HG03460 (cell line): ENCODE measurements at regions not wholly inside any gene's neighbourhood (a gene's known extent, or its start where the extent isn't known, plus 50 kb on each side); places are given as distances from the start of the nearest gene placed in this dataset.

Source experiments
- ATAC-seq: cut with Tn5 transposase; IDR thresholded peaks from one replicate; pipeline ENCODE4 v1.9.1; 2021; ENCODE audit not compliant: unreplicated experiment

DNA sequence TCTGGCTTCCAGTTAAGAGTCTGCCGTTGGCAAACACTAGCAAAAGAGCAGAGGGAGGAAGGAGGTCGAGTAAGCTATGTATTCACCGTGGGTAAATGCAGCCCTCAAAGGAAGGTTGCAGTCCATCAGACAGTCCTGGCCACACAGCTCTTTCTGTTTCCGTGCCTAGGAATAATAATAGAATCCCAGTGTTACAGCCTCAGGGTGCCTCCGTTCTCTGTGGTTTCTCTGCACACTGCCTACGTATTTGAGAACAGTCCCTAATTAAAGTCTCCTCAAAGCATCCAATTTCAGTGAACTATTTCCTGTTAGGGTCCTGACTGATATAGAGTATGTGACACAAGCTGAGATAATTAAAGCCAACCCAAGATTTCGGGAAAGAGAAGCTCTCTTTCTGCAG lies 176.7 kb downstream of the GPAM start:
- ATAC-seq = no peak

DNA sequence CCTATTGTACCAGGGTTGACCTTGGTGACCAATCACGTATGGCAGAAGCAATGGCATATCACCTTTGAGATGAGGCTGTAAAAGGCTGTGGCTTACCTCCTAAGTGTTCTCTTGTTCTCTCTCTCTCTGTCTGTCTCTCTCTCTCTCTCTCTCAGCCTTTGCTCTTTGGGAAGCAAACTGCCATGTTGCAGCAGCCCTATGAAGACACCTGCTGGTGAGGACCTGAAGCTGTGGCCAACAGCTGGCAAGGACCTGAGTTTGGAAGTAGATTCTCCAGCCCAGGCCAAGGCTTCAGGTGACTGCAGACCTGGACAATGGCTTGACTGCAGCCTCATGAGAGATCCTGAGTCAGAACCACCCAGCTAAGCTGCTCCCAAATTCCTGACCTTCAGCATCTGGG lies 161.4 kb downstream of the GPAM start:
- ATAC-seq = no peak

GRCh38 chr10:112024079-112024478 lies 159.5 kb downstream of the GPAM start:
- no peak for ATAC-seq

DNA sequence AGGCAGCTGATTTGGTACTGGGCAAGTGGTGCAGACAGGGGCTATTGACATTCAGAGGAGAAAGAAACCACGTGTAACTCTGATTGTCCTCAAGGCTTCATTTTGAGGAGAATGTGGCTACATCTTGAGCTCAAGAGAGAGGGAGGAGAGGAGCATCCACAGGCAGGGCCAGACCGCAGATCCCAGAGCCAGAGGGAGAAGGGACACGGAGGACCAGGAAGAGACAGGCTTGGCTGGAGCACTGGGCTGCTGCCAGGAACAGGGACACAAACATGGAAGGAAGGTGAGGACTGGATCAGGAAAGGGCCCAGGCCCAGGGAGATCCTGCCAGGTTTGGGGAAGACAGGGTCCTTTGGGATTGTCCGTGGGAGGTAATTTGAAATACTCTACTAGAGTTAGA lies 158.3 kb downstream of the GPAM start:
- ATAC-seq = no peak

GRCh38 chr10:112026438-112026837 lies 157.1 kb downstream of the GPAM start:
- no peak for ATAC-seq

DNA sequence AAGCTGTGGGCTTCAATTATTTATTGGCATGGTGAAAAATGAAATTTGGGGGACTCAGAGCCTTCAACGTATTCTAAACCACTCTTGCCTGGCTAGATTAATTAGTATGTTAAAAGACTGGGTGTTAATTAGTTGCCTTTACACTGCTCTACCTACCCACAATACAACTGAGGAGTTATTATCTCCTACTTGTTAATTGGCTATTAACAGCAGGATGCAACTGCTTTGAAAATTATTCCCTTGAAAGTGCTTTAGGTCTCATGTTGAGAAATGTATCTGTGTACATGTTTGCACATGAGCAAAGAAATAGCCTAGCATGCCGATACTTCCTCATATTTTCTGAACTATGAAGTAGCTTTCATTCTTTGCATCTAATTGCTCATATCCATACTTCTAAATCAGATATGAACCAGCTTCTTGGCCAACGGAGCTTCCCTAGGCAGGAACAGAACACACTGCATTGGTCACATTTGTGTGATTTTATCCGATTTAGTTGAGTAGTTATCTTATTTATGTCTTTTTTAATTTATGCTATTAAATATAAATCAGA lies 155.8 kb downstream of the GPAM start:
- ATAC-seq = no peak

GRCh38 chr10:112030431-112030830 lies 153.1 kb downstream of the GPAM start:
- ATAC-seq = no peak

- ATAC-seq = no peak
Observed at GRCh38 chr10:112039823-112040222, 143.7 kb downstream of the GPAM start.

- ATAC-seq = no peak
Observed at GRCh38 chr10:112040696-112041095, 142.9 kb downstream of the GPAM start.

GRCh38 chr10:112045938-112046337 lies 137.6 kb downstream of the GPAM start:
- no peak for ATAC-seq

GRCh38 chr10:112047674-112048073 lies 135.9 kb downstream of the GPAM start:
- ATAC-seq = no peak

GRCh38 chr10:112052166-112052565 lies 131.4 kb downstream of the GPAM start:
- ATAC-seq = no peak

DNA sequence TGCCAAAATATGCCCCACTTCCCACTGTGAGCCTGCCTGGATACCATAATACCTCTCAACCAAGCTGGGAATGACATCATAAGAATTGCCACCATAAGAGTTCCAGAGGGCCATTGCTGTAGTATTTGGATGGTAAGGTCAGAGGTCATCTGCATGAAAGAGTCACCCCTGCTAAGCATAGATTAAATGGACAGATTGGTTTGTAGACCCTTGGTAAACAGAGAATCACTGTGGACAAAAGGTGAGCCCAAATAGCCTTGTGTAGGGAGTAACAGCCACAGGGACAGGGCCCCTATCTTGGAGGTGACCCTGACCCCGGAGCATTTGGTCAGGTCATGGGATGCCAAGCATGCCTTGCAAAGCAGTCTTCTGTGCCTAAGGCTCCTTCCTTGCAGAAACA lies 129.7 kb downstream of the GPAM start:
- ATAC-seq = no peak

GRCh38 chr10:112054516-112054915 lies 129.0 kb downstream of the GPAM start:
- ATAC-seq = no peak

- no peak for ATAC-seq
Observed at GRCh38 chr10:112057072-112057471, 126.5 kb downstream of the GPAM start.

- ATAC-seq = no peak
Observed at GRCh38 chr10:112059220-112059619, 124.3 kb downstream of the GPAM start.

- ATAC-seq = no peak
Observed at GRCh38 chr10:112071596-112072133, 111.9 kb downstream of the GPAM start.

DNA sequence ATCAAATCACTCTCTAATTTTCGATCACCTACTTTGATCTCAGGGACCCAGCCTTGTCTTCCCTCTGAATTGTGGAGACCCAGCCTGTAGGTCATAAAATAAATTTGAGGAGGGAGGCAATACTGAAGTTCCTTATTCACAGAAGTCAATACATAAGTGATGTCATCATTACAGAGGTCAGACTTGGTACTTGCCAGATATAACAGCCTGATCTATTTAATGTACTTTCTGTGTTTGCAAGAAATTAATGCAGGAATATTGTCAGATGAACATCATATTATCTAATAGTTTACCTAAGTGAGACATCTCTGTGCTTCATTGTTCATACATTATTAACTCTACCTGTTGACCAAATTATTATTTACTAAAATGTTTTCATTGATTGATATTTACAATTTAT lies 105.6 kb downstream of the GPAM start:
- ATAC-seq = no peak

DNA sequence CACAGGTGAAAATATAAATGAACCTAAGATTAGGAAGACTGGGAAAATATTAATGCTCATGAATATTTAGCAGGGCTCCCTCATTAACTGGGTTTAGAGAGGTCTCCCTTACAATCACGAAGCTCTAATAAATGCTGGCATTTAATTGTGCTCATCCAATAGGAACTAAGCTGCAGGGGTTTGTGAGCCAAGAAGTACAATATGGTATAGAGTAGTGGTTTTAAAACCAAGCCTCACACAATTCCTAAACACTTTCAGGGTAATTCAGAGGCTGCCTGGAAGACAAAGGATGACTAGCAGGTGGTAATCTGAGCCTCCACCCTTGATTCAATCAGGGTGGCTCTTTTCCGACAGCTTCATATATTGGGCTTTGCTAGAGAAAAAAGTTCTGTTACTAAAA lies 103.3 kb downstream of the GPAM start:
- no peak for ATAC-seq

GRCh38 chr10:112082120-112082519 lies 101.4 kb downstream of the GPAM start:
- no peak for ATAC-seq

GRCh38 chr10:112083472-112083871 lies 100.1 kb downstream of the GPAM start:
- no peak for ATAC-seq

DNA sequence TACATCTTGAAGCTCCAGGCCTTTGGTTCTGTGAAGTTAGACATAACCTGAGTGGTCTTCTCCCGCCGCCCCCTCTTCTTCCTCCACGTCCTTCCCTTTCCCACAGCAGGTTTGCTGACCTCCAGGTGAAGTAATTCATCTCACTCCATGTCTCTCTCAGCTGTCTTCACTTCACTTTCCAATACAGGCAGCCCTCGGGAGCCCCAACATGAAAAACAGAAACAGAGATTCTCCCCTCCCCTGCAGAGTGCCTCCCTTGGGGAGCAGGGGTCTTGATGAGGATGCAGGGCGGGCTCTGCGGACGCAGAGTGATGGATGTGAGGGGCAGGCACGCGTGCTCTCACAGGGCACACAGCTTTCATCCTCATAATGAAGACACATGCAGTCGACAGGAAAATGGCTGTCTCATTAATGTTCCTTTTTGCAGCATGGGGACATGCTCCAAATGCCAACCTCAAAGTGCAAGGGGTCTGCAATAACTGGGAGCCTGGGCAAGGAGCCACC lies 95.6 kb downstream of the GPAM start:
- no peak for ATAC-seq

DNA sequence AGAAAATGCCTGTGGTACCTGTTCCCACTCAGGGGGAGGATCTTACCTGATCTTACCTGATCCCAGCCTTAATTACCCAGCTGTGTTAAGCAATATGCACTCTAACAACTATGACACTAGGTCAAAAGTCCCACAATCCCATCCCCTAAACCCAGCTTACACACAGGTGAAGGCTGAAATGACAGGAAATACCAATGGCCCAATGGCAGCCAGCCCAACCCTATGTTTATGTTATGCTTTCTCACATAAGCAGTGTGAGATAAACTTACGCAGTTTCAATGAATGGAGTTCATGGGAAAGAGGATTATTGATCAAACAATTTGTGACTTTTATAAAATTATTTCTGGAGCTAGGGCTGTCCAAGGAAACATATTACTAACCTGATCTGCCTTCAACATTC lies 91.9 kb downstream of the GPAM start:
- ATAC-seq = no peak
